HG03565 (cell line): ENCODE measurements at regions not wholly inside any gene's neighbourhood (a gene's known extent, or its start where the extent isn't known, plus 50 kb on each side); places are given as distances from the start of the nearest gene placed in this dataset.

Experiments used
- ATAC-seq: cut with Tn5 transposase; IDR thresholded peaks from one replicate; pipeline ENCODE4 v1.9.1; 2021; ENCODE audit warnings: mild to moderate bottlenecking, moderate library complexity; ENCODE audit not compliant: unreplicated experiment

- no peak for ATAC-seq
Measured at GRCh38 chr21:26784974-26785373, 60.2 kb downstream of the ADAMTS1 start.

DNA sequence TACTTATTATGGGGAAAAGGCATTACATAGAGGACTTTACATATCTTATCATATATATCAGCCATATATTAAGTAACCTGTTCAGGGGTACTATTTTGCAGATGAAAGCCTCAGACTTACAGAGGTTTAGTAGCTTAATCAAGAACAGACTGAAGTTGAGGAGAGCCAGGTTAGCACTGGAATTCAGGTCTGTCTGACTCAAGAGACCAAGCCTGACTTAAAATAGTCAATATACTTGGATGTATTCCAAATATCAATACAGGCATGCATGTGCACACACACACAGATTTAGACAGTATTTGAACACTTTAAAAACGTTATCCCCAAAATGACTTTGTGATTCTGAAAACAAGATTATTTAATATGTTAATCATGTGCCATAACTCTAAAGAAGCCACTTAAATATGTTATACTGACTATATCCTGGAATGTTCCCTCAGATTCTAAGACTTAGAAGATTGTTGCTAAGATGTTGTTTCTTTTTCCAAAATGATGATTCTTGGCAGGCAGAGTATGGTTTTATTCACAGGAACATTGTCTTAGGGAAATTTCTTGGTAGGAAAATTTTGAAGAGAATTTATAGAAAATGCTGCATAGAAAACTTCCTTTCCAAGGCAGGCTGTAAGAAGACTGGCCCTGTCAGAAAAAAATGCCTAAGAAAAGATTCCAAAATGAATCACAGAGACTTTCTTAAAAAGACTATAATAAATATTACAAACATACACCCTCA lies 61.6 kb downstream of the ADAMTS1 start:
- ATAC-seq, result no peak

GRCh38 chr21:26782747-26783146 lies 62.5 kb downstream of the ADAMTS1 start:
- ATAC-seq, result no peak

DNA sequence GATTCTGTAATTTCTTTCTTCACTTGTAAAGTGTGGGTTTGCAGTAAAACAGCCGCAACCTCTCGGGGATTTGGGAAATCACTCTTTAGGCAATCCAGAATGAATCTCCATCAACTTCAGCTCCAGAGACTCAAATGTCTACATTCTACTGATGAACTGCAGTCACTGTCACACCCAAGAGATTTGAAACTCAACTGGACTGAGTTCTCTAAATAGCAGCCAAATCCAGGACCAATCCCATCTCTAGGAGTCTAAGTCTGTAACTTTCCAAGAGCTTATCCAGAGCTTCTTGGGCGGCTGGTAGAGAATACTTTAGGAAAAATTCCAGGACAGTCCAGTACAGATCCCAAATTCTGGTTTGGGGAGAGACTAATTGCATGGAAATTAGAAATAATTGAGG lies 62.9 kb downstream of the ADAMTS1 start:
- no peak for ATAC-seq

GRCh38 chr21:26781331-26781730 lies 63.9 kb downstream of the ADAMTS1 start:
- ATAC-seq, result no peak

DNA sequence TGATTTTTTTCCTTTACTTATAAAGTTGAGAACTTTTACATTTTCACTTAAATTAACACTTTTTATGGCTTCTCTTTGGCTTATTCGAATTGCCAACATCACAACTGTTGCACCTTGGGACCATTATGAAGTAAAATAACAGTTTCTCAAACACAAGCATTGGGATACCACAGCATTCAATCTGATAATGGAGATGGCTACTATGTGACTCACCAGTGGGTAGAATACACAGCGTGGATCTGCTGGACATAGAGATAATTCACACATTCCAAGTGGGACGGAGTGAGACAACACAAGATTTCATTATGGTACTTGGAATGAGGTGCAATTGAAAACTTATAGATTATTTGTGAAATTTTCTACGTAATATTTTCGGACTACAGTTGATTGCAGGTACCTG lies 68.0 kb downstream of the ADAMTS1 start:
- ATAC-seq, result no peak

GRCh38 chr21:26776310-26777021 lies 68.7 kb downstream of the ADAMTS1 start:
- ATAC-seq, result no peak

GRCh38 chr21:26773058-26773457 lies 72.2 kb downstream of the ADAMTS1 start:
- no peak for ATAC-seq

DNA sequence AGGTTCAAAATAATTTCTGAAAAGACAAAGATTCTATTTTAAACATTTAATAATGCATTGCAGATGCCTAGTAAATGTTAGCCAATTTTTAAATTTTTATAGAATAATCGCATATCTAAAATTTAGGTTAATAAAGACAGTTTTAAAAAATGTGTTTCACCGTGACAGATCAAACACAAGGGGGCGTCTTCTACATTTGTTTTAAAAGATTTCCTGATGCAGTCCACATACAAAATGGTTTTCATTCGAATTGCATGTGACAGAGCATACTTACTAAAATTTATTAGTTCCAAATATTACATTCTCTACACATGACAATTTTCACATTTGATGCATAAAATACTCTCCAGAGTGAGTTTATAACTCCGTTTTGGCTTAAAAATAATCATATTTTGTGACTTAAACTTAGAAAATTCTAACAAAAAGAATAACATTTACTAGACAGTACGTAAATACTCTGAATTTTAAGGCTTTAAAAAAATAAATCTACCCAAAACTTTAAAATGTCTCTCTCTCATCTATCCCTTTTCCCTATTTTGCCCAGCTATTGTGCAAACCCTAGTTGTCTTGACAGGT lies 75.5 kb downstream of the ADAMTS1 start:
- no peak for ATAC-seq

DNA sequence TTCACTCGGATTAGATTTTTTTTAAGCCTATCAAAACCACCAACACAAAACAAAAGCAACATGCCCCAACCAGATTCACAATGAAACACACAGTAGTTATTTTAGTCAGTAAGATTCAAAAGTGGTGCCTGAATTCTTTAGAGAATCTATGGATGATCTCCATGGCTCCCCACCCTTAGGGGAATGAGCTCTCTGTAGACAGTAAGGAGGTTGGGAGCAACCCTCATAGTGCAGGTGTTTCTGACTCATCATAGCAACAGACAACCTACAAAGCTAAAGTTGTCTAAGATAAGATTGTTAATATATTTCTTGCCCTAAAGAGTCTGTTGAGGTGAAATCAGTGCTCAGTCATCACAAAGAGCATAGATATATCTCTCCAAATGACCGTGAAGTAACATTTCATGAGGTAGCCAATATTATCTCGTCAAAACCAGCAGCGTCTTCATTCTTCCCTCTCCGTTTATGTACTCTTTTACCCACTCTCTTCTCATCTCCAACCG lies 78.3 kb downstream of the ADAMTS1 start:
- no peak for ATAC-seq

GRCh38 chr21:26761174-26761915 lies 83.9 kb downstream of the ADAMTS1 start:
- ATAC-seq, result no peak

- ATAC-seq, result no peak
Measured at GRCh38 chr21:26759731-26760130, 85.5 kb downstream of the ADAMTS1 start.

- no peak for ATAC-seq
Measured at GRCh38 chr21:26758083-26758880, 86.9 kb downstream of the ADAMTS1 start.

DNA sequence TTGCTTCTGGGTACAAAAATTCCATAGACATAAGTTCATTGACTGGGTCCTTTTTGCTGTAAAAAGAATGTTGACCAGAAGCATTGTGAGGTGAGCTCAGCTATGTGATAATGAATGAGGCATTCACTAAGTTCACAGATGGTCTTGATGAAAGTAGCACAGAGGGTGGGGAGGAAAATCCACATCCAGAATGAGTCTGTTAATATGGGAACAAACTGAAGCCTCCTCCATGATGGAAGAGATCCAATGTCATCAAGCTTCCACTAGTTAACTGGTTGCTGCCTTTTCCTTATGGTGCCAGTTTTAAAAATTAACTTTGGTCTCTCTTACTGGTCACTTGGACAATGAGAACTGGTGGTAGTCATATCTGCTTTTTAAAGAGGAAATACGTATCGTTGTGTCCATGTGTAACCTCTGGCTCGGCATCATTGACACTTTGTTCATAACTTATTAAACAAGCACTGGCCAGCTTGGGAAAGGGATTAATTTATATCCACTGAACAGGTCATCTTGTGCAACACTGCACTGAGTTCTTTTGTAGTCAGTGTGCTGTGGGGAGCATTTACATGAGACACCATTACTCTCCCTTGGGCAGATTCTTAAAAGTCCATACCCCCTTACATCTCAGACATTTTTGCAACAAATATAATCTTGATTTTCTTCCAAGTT lies 88.6 kb downstream of the ADAMTS1 start:
- ATAC-seq, result no peak

- no peak for ATAC-seq
Measured at GRCh38 chr21:26754853-26755252, 90.4 kb downstream of the ADAMTS1 start.

- ATAC-seq, result no peak
Measured at GRCh38 chr21:26753822-26754221, 91.4 kb downstream of the ADAMTS1 start.

GRCh38 chr21:26752849-26753248 lies 92.4 kb downstream of the ADAMTS1 start:
- ATAC-seq, result no peak

GRCh38 chr21:26751305-26751704 lies 93.9 kb downstream of the ADAMTS1 start:
- ATAC-seq, result no peak

GRCh38 chr21:26748066-26748465 lies 97.1 kb downstream of the ADAMTS1 start:
- ATAC-seq, result no peak

DNA sequence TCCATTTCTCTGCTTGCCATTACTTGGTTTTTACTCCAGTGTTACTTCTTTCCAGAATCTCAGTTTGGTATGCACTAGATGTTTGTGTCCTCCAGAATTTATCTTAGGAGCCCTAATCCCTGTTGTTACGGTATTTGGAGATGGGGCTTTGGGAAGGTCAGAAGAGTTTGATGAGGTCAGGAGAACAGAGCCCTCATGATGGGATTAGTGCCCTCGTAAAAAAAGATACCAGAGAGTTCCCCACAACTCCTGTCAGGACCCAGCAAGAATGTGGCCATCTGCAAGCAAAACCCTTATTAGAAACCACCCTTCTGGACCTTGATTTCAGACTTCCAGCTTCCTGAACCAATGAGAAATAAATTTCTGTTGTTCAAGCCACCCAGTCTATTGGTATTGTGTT lies 98.0 kb downstream of the ADAMTS1 start:
- no peak for ATAC-seq
